ENCODE measurements at regions not wholly inside any gene's neighbourhood (a gene's known extent, or its start where the extent isn't known, plus 50 kb on each side); places are given as distances from the start of the nearest gene placed in this dataset.

DNA sequence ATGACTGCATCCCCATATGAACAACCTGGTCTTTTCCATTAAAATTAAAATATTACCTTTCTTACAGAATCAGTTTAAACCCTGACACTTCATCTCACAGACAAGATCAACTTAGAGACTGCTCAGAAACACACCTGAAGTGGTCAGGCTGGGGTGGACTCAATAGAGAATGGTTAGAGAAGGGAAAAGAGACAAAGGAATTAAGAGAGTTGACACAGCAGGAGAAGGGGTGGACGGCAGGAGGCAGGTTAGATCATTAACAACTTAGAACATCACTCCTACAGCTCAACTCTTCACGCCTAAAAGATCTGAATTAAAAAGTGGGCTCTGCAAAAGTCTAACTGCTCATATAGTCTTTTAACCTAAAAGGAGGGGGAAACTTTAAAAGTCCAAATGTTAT, 157.7 kb upstream of the COL1A2 start:
- no peak for DNase-seq (ENCODE audit: low read depth)

DNA sequence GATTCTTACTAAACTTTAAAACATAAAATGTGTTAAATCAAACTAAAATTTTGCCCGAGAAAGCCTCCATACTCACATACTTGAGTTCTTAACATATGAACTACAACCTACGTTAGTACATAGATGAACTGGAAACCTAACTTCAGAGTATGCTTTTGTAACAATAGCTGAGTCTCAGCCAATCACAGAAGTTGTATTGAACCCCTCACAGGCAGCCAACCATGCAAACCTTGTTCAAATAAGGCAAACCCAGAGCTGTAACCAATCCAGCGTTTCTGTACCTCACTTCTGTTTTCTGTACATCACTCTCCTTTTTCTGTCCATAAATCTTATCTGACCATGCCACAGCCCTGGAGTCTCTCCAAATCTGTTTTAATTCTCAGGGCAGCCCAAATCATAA, 157.3 kb upstream of the COL1A2 start:
- DNase-seq (ENCODE audit: low read depth), result no peak

DNA sequence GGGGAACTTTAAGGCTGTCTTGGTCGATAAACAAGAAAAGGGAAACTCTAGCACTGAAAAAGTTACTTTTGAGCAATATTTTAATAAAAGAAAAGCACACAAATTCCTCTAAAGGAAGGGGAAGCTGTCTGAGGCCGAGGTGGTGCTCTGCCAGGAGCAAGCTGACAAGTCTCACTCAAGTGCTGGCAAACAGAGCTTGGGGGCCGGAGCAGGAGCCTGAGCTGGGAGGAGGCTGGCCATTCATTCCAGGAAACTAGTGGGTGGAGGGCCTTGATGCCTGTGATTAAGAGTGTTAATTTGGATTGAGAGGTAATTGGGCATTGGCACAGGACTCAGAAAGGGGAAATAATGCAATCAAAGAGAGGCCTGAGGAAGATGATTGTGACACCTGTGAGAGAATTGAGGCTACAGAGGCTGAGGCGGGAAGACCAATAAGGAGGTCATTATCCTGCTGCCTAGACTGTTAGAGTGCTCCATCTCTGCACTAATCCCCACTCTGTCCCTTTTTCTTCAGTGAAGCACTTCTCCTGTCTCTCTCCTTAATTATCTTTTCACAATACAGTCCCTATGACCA, 154.9 kb upstream of the COL1A2 start:
- DNase-seq (ENCODE audit: low read depth), result no peak

DNA sequence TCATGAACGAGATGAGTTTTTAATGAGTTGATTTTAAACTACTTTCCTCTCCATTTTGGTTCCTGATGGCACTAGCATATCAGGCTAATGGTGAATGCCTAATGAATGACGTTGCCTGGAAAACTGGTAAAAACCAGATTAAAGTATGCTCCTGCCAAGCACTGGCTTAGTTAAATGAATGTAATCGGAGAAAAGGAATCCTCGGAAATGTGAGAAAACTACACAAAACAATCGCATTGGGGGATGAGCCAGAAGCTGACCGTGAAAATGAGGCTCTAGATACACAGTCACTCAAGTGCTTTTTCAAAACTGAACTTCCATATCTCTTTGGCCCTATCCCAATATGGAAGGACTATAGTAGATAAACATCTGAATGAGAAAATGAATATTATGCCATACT, 153.8 kb upstream of the COL1A2 start:
- DNase-seq (ENCODE audit: low read depth), result no peak

DNA sequence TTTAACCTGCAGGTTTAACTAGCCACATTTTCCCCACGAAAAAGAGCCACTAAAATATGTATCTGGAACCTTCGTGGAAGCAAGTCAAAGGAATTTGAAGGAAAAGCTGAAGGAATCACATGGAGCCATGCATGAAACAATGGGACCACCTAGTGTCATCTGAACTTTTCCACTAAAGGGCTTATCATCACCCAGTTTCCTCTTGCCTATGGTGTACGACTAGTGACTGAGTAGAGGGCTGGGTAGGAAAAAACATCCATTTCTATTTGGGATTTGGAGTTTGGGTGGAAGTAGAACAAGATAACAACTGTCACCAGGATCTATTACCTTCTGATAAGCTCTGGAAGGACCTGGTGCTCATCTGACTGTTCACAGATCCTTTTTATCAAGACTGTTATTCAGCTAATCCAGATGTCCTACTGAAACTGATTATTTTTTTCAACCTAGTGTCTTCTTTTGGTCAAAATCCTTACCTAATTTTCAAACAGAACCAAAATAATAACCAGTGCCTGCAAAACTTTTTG, 153.2 kb upstream of the COL1A2 start:
- no peak for DNase-seq (ENCODE audit: low read depth)

DNA sequence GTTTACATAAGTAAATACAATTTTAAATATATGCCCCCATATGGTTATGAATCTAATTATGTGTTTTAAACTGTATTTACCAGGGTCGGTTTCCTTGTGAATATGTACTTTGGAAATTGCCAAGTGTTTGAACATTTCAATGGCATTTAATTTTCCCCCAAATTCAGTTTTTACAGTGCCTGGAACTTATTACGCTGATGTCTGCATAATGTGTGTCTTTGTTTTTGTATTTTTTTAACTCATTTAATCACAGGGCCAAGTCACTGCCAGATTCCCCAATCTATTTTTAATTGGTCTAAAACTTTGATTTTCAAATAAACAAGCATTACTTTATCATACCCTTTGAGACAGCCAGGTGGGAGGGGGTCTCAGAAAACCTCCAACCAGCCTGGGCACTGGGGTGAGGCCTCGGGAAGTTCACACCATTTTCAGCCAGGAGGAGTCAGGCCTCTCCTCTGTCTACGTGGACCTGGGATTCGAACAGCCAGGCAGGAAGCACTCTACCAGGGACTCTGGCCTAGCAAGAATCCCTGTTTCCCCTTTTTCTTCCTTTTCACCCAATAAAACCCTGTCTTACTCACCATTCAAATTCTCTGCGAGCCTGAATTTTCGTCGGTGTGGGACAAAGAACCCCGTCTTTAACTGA, 151.5 kb upstream of the COL1A2 start:
- DNase-seq (ENCODE audit: low read depth), result no peak

DNA sequence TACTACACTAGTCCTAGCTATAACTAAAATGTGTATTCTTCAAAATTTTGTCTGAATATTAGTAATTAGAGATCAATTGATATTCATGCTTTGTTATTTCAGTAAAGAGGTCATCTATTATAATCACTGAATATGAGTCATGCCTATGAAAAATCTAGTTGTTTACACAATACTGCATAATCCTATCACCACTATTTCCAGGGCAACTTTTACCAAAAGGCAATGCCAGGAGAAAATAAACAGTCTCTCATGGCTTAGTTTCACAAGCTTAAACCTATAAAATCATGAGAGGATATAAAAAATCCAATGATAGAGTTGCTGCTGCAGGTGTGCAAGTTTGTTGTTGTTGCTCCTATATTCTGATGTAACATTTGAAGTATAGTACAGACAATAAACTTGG, 149.9 kb upstream of the COL1A2 start:
- DNase-seq (ENCODE audit: low read depth), result no peak

DNA sequence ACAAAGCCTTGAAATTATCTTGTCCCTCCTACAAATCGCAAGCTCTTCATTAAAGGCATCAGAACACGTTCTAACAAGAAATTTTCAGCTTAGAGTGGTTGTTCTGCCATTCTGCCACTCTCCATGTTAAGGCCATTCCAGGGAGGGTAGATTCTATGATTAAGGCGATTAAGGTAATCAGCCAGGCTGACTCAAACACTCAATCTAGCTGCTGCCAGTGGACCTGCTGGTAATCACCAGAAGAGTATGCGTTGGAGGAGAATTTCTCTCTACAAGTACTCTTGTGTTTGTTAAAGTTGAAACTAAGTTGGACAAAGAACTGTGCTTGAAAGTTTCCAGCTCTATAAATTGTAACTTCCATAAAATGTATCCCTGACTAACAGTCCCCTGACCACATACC, 149.2 kb upstream of the COL1A2 start:
- no peak for DNase-seq (ENCODE audit: low read depth)

DNA sequence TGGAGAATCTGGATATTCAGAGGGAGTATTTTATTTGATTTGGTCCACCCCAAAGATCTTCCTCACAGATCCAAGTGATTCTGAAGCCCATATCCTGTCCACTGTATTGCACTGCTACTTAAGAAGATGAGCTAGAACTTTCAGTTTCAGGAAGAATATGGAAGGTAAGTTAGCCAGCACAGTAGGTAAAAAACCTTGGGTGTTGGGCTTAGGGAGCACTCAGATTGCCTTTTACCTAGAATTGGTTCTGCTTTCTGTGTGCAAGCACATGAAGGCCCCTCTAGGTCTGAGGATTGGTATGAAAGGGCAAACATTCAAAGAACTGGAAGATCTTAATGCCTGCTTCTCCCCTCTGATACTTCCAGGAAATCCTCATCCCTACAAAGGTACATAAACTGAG, 146.7 kb upstream of the COL1A2 start:
- no peak for DNase-seq (ENCODE audit: low read depth)

DNA sequence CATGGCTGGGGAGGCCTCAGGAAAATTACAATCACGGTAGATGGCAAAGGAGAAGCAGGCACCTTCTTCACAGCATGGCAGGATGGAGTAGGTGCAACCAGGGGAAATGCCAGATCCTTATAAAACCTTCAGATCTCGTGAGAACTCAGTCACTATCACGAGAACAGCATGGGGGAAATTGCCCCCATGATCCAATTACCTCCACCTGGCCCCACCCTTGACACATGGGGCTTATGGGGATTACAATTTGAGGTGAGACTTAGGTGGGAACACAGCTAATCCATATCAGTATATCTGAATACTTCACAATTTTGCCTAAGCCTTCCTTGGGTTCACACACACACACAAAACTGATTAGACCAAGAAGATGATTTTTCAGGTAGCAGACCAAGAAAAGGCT, 145.1 kb upstream of the COL1A2 start:
- no peak for DNase-seq (ENCODE audit: low read depth)

DNA sequence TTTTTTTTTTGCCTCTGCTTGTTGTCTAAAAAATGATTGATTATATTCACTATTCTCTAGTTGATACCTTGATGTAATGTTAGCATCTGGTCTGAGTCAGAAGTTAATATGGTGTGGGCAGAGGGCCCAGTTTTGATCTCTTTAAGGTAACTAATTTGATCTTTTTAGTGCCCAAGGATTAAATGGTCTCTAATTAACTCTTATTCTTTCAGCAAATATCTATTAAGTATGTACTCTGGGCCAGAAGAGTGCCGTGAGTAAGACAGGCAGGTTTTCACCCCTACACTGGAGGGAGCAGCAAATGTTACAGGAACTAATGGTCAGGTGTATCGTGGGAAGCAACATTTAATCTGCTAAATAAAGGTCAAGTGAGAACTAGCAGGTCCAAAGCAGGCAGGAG, 144.6 kb upstream of the COL1A2 start:
- no peak for DNase-seq (ENCODE audit: low read depth)

DNA sequence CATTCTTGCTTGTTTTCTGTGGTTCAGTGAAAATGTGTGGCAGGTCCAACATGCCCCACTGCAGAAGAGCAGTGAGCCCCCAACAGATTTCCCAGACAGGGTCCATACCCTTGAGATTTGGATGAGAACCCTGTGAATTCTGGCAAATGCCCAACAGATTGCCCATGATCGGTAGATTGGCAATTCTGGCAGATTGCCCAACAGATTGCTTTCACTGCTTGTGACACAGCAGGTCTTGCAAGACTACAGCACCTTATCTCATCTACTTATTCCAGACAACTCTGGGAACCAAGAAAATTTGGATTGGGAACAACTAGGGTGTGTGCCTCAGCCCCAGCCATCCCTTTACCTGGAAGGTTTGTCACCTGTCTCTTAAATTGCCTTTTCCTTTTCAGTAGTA, 143.7 kb upstream of the COL1A2 start:
- no peak for DNase-seq (ENCODE audit: low read depth)

DNA sequence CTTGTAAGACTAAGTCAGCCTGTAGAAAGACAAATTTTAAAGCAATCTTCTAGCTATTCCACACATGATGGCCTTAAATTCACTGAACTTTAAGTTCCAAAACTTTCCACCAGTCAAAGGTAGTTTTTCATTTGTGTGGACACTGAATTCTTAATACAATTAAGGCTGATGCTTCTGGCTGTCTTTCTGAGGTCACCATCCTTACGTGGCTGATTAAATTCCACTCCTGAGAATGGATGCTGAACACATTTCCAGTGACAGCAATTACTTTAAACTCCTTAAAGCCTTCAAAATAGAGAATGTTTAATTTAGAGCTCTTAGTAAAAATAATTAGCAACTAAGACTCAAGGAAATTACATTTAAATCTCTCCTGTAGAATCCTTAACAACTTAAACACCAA, 142.6 kb upstream of the COL1A2 start:
- no peak for DNase-seq (ENCODE audit: low read depth)

DNA sequence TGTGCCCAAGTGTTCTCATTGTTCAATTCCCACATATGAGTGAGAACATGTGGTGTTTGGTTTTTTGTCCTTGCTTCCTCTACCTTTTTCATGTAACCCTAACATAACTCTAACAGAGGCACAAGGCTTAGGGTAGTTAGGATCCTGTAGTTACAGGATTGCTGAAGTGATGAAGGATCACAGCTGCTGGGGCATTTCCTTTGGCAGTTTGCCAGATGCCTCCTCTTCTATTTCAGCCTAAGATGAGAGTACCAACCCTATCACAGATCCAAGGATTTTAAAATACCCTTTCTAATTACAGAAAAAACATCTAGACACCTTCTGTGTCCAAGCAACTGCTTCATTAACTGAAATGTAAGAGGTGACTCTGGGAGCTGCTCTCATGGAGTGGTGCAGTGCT, 141.7 kb upstream of the COL1A2 start:
- no peak for DNase-seq (ENCODE audit: low read depth)

DNA sequence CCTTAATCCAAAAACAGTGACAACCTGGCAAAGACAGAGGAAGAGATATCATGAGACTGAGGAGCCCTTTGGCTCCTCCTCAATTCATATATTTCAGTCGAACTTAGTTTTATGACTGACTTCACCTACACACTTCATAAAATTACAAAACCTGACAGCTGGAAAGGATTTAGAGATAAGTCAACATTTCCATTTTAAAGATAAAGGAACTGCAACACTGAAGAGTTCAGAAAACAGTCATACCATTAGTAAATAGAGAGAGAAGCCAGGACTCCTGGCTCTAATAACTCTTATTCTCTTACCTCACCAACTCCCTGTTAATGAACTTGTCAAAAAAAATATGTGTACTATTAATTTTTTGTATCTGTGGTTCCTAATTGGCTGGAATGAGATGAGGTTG, 141.0 kb upstream of the COL1A2 start:
- no peak for DNase-seq (ENCODE audit: low read depth)

DNA sequence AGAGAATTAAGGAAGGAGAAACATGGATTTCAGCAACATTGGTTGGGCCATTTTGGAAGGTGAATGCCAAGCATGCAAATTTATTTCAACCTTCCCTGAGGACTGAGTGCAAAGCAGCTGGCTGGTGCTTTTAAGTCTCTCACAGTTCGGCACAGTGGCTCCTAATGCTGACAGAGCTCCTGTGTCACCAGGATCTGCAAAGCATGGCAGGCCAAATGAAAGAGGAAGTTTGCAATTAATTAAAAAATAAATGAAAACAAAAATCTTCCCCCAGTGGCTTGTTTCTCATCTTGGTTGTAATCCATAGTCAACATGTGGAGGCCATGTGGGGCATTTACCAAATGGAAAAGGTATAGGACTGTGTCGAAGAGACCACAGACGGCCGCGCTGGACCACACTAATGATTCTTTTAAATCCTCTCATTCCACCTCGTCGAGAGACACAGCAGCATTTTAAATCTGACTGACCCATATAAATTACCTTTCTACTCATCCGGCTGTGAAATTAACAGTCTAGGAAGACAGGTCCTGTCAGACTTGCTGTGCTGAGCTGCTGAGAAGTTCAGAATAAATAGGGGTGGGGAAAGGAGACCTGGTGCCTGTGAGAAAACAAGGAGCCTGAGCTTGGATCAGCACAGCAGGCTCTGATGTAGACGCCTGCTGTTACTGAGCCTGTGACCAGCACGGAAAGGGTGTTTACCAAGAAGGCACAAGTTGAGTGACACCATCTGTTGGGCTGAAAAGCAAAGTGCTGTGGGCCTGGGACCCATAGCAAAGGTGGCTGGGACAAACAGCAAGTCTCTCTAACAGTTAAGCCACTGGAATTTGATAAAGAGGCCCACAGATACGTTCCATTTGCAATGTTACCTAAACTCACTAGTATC, 136.0 kb upstream of the COL1A2 start:
- no peak for DNase-seq (ENCODE audit: low read depth)

DNA sequence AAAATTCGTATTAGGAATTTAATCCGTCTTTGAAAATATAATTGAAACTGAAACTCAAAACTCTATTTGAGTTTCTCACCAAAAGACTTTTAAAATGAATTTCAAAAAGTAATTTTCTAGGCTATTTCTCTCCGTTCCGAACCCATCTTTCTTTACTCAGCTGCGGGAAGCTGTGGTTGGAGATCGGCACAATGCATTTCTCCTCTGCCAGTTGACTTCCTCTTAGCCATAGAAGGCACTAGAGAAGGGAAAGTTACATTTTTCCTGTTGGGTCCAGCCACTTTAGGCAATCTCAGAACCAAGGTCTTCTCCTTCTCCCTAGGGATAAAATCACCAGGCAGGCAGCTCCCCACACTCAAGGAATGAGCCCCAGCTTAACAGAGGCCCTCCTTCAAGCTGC, 133.6 kb upstream of the COL1A2 start:
- DNase-seq (ENCODE audit: low read depth), result no peak

DNA sequence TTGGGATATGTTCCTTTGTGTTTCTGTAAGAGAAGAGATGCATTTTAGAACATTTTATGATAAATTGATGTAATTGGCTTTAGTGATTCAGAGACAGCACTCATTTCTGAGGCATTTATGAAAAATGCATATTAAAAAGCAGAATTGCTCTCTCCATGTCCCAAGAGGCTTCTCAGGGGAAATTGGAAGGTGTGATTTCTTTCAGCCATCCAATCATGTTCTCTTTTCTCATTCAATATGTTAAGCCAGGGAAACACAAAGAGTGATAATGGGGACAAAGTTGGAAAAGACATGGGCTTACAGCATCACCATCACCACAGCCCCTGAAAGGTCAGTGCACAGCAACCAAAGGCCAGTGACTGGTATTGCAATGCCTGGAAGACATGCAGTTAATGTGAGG, 129.9 kb upstream of the COL1A2 start:
- DNase-seq (ENCODE audit: low read depth), result no peak

DNA sequence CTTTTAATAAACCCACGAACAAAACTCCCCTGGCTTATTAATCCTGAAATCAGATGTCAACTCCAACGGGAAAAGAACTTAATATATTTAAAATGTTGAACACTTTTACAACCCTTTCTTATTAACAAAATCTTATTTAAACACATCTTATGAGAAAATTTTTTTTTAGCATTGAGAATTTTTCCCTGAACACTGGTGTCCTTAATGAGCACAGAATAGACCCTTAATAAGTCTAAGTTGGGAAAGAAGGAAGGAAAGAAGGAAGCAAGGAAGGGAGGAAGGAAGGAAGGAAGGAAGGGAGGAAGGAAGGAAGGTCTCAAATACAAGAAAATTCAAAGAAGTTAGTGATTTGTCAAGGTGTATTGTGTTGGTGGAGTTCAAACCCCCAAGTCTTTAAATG, 129.2 kb upstream of the COL1A2 start:
- no peak for DNase-seq (ENCODE audit: low read depth)

DNA sequence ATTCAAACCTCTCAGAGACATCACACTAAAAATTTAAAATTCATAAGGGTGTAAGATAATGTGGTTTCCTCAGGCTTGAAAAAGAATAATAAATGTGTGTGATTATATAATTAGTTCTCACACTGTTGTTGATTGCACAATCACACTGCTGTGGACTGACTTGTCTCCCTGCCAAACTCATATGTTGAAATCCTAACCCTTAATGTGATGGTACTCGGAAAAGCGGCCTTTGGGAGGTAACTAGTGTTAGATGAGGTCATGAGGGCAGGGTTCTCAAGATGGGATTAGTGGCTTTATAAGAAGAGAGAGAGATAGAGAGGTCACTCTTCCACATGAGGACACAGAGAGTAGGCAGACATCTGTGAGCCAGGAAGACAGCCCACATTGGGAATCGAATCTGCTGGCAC, 128.5 kb upstream of the COL1A2 start:
- no peak for DNase-seq (ENCODE audit: low read depth)

DNA sequence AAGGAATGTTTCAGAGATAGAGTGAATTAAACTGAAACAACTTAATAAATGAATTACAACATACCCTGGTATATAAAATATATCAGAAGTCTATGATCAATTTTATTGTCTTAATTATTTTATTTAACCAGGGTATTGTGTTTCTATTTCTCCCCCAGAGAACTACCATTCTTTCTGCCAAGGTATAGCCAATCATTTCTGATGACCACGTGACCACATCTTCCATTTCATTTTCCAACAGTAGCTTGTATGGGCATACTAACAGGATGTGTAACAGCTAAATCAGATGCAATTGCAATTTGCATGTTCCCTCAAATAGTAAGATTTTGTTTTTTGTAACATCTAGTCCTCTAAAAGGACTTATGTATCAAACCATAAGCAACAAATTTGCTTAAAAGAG, 123.9 kb upstream of the COL1A2 start:
- DNase-seq (ENCODE audit: low read depth), result no peak

DNA sequence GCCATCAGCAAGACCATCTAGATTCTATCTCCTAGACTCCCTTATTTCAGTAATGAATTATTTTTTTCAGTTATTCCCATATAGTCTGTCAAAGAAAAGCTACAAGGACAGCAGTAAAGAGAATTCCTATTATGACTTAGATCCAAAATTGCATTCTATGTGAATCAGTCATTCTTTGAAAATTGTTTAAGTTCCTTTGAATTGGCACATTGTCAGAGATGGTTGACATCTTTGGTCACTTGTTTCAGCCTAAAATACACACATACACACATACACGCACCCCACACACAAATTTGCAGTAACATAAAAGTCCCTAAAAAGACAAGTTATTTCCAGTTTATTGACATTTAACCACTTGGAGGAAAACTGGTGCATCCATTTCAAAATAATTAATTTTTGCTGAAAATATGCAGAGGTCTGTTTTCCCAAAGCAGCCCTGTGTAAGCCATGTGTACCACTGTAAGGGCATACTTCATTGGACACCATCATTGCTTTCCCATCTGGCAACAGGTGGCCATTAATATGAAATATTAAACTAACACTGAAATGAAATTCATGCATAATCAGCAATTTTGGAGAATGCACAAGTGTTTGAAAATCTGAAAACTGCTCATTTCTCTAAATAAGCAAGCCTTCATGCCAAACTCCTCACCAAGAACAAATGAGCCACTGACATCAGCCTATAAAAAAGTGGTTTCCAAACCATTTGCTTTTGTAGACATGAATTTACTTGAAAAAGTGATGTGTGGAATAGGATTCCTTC, 121.7 kb upstream of the COL1A2 start:
- DNase-seq (ENCODE audit: low read depth), result no peak

DNA sequence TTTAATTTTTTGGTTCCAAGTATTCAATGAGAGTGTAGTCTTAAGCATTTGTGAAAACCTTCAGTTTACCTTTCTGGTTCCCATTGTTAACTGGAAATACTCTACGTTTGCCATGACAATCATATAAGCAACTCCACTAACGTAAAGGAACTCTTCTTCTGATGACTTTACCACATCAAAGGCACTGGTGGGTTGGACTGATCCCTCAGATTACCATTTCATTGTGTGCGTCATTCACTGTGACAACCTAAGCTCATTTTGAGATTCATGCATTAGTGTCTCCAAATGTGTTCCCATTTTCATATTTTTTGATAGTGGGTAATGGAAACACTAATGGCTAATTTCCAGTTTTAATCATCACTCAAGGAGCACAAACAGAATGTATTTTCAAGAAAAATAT, 119.9 kb upstream of the COL1A2 start:
- DNase-seq (ENCODE audit: low read depth), result no peak
